Gastrocnemius medialis (tissue), 4 donors: ENCODE measurements at regions not wholly inside any gene's neighbourhood (a gene's known extent, or its start where the extent isn't known, plus 50 kb on each side); places are given as distances from the start of the nearest gene placed in this dataset.

ENCODE experiments used
- POLR2A ChIP-seq, 2 donors: fragments of 450-650 bp; IDR thresholded peaks; one replicate each; pipeline ENCODE4 v1.6.1; 2017; ENCODE audit warnings: antibody characterized with exemption in 2 of 2, mild to moderate bottlenecking in 2 of 2, moderate library complexity in 2 of 2
- TF ChIP-seq, protein P1 (sequence below), 5 experiments: fragments of 450-650 bp in 3 of 5; fragments of 200-600 bp in 2 of 5; sonication (generic) in 2 of 5; IDR thresholded peaks in 4 of 5; conservative IDR thresholded peaks in 1 of 5; 1 replicate in 4 of 5; 2 replicates in 1 of 5; pipeline ENCODE4 v1.5.1; 2016 to 2019; ENCODE audit warnings: antibody characterized with exemption in 5 of 5, mild to moderate bottlenecking in 3 of 5, moderate library complexity in 3 of 5

GRCh38 chr2:236688157-236688556 lies 118.5 kb downstream of the ACKR3 start:
- TF ChIP-seq, protein P1, sequence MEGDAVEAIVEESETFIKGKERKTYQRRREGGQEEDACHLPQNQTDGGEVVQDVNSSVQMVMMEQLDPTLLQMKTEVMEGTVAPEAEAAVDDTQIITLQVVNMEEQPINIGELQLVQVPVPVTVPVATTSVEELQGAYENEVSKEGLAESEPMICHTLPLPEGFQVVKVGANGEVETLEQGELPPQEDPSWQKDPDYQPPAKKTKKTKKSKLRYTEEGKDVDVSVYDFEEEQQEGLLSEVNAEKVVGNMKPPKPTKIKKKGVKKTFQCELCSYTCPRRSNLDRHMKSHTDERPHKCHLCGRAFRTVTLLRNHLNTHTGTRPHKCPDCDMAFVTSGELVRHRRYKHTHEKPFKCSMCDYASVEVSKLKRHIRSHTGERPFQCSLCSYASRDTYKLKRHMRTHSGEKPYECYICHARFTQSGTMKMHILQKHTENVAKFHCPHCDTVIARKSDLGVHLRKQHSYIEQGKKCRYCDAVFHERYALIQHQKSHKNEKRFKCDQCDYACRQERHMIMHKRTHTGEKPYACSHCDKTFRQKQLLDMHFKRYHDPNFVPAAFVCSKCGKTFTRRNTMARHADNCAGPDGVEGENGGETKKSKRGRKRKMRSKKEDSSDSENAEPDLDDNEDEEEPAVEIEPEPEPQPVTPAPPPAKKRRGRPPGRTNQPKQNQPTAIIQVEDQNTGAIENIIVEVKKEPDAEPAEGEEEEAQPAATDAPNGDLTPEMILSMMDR (IDR thresholded peaks at IDR 0.05 in 4 of 5, conservative IDR thresholded peaks at IDR 0.05 in 1 of 5): no peak
- no peak for TF ChIP-seq POLR2A (IDR thresholded peaks at IDR 0.05)
